SK-N-SH (cell line): ENCODE measurements at regions not wholly inside any gene's neighbourhood (a gene's known extent, or its start where the extent isn't known, plus 50 kb on each side); places are given as distances from the start of the nearest gene placed in this dataset.
A peak's percentile ranks its signal among the peaks of the same experiment; 100 is the strongest.

Source experiments
- CTCF ChIA-PET: fragments of 300-600, 350-600 bp; formaldehyde crosslinking; extraction: SDS; loops from one replicate; lab custom pipeline; 2021; lab: Yijun Ruan, JAX
- POLR2A ChIA-PET: fragments of 350-600 bp; sonication (Branson Sonifier 250); formaldehyde crosslinking; extraction: SDS; loops from one replicate; lab custom pipeline; 2020; ENCODE audit warnings: antibody characterized with exemption, inconsistent platforms; lab: Yijun Ruan, JAX
- DNase-seq: peaks from one replicate; pipeline ENCODE4 v3.0.0; 2012
- H2AFZ ChIP-seq: fragments of 200-600 bp; sonication (generic); 2 replicates; pipeline ENCODE4 v1.8.1; 2016; ENCODE audit warnings: antibody characterized with exemption, mild to moderate bottlenecking, low read depth
- H3F3A ChIP-seq: fragments of 200-600 bp; sonication (generic); replicated peaks from 2 replicates; pipeline ENCODE3; 2016; ENCODE audit warnings: antibody characterized with exemption, mild to moderate bottlenecking; ENCODE audit not compliant: insufficient read depth
- H3K27ac ChIP-seq, 2 experiments: fragments of 200-500 bp in 1 of 2; fragments of 200-600 bp in 1 of 2; sonication (Bioruptor generic) in 1 of 2; sonication (generic), shearing (Covaris generic) in 1 of 2; 2 replicates each; pipeline versions ENCODE4 v1.5.1 to v1.6.1; 2014 to 2016; ENCODE audit warnings: low read depth in 2 of 2, inconsistent platforms in 1 of 2, low read length in 1 of 2, mild to moderate bottlenecking in 1 of 2, mixed read lengths in 1 of 2
- H3K27me3 ChIP-seq: fragments of 200-600 bp; sonication (generic), shearing (Covaris generic); 2 replicates; pipeline ENCODE4 v1.6.1; 2016; ENCODE audit warnings: mixed run types; ENCODE audit not compliant: insufficient read depth
- H3K36me3 ChIP-seq, 2 experiments: fragments of 200-500 bp in 1 of 2; fragments of 200-600 bp in 1 of 2; sonication (Bioruptor generic) in 1 of 2; sonication (generic) in 1 of 2; replicated peaks in 1 of 2; 2 replicates each; pipeline versions ENCODE3 to v1.5.1; 2014 to 2016; ENCODE audit warnings: low read length in 1 of 2, mild to moderate bottlenecking in 1 of 2; ENCODE audit not compliant: insufficient read depth in 2 of 2, control insufficient read depth in 1 of 2
- H3K4me1 ChIP-seq, 2 experiments: fragments of 200-500 bp in 1 of 2; fragments of 200-600 bp in 1 of 2; sonication (Bioruptor generic) in 1 of 2; sonication (generic), shearing (Covaris generic) in 1 of 2; 2 replicates each; pipeline versions ENCODE4 v1.5.1 to v1.6.1; 2014 to 2016; ENCODE audit warnings: low read depth in 1 of 2, low read length in 1 of 2, mixed run types in 1 of 2; ENCODE audit not compliant: insufficient read depth in 2 of 2, control insufficient read depth in 1 of 2
- H3K4me2 ChIP-seq: fragments of 200-600 bp; sonication (generic), shearing (Covaris generic); 2 replicates; pipeline ENCODE4 v1.6.1; 2017; ENCODE audit warnings: mixed run types
- H3K4me3 ChIP-seq, 2 experiments: fragments of 200-500 bp in 1 of 2; fragments of 200-600 bp in 1 of 2; sonication (Bioruptor generic) in 1 of 2; sonication (generic), shearing (Covaris generic) in 1 of 2; 2 replicates each; pipeline versions ENCODE4 v1.5.1 to v1.8.1; 2014 to 2016; ENCODE audit warnings: low read depth in 2 of 2, inconsistent platforms in 1 of 2, low read length in 1 of 2, mild to moderate bottlenecking in 1 of 2, mixed read lengths in 1 of 2, moderate library complexity in 1 of 2
- H3K79me2 ChIP-seq: fragments of 200-600 bp; sonication (generic); 2 replicates; pipeline ENCODE4 v1.8.1; 2017; ENCODE audit warnings: mild to moderate bottlenecking; ENCODE audit not compliant: insufficient read depth
- H3K9ac ChIP-seq: fragments of 200-600 bp; sonication (generic); 2 replicates; pipeline ENCODE4 v1.6.1; 2017; ENCODE audit warnings: mixed run types
- H3K9me2 ChIP-seq: fragments of 200-600 bp; sonication (generic); 2 replicates; pipeline ENCODE4 v1.6.1; 2017; ENCODE audit warnings: mixed run types
- H3K9me3 ChIP-seq: fragments of 200-600 bp; sonication (generic); 2 replicates; pipeline ENCODE4 v1.6.1; 2017; ENCODE audit warnings: mixed run types, mild to moderate bottlenecking, moderate library complexity
- H4K20me1 ChIP-seq: fragments of 200-600 bp; sonication (generic); 2 replicates; pipeline ENCODE4 v1.6.1; 2017; ENCODE audit warnings: mild to moderate bottlenecking, mixed run types; ENCODE audit not compliant: insufficient read depth
- CHD2 ChIP-seq: fragments of 150-350 bp; IDR thresholded peaks from 2 replicates; pipeline ENCODE4 v1.6.1; 2018; ENCODE audit warnings: low read length; ENCODE audit not compliant: partially characterized antibody
- FOXM1 ChIP-seq: IDR thresholded peaks from 2 replicates; pipeline ENCODE4 v1.4.0; 2012; ENCODE audit warnings: low read depth, mild to moderate bottlenecking
- MEF2A ChIP-seq: IDR thresholded peaks from 2 replicates; pipeline ENCODE4 v1.4.0; 2012; ENCODE audit warnings: low read depth, borderline replicate concordance
- MXI1 ChIP-seq: IDR thresholded peaks from 2 replicates; pipeline ENCODE4 v1.6.1; 2012; ENCODE audit warnings: mild to moderate bottlenecking, low read depth, low read length, improper control_type of control experiment
- NFIC ChIP-seq: IDR thresholded peaks from 2 replicates; pipeline ENCODE4 v1.4.0; 2012; ENCODE audit warnings: borderline replicate concordance
- RAD21 ChIP-seq: IDR thresholded peaks from 2 replicates; pipeline ENCODE4 v1.6.1; 2012; ENCODE audit warnings: mild to moderate bottlenecking, low read length
- RCOR1 ChIP-seq: fragments of 150-350 bp; IDR thresholded peaks from 2 replicates; pipeline ENCODE4 v1.6.1; 2017; ENCODE audit warnings: antibody characterized with exemption, low read length
- RXRA ChIP-seq: IDR thresholded peaks from 2 replicates; pipeline ENCODE4 v1.4.0; 2012; ENCODE audit warnings: low read depth, mild to moderate bottlenecking, borderline replicate concordance
- SIN3A ChIP-seq: IDR thresholded peaks from 2 replicates; pipeline ENCODE4 v1.6.1; 2012; ENCODE audit warnings: low read depth, mild to moderate bottlenecking, low read length, moderate library complexity, borderline replicate concordance
- TCF12 ChIP-seq: IDR thresholded peaks from 2 replicates; pipeline ENCODE4 v1.4.0; 2012
- YY1 ChIP-seq: IDR thresholded peaks from 2 replicates; pipeline ENCODE4 v1.4.0; 2012; ENCODE audit warnings: low read depth, mild to moderate bottlenecking
- WGBS: methylation state at CpG from one replicate; pipeline ENCODE4 v1.1.6; 2017; ENCODE audit warnings: low lambda C conversion rate; 5-methylcytosine and 5-hydroxymethylcytosine counted together
- TF ChIP-seq, protein P1 (sequence below): fragments of 200-600 bp; sonication (generic); IDR thresholded peaks from 2 replicates; pipeline ENCODE4 v1.6.1; 2017; ENCODE audit warnings: antibody characterized with exemption, mild to moderate bottlenecking, moderate library complexity

DNA sequence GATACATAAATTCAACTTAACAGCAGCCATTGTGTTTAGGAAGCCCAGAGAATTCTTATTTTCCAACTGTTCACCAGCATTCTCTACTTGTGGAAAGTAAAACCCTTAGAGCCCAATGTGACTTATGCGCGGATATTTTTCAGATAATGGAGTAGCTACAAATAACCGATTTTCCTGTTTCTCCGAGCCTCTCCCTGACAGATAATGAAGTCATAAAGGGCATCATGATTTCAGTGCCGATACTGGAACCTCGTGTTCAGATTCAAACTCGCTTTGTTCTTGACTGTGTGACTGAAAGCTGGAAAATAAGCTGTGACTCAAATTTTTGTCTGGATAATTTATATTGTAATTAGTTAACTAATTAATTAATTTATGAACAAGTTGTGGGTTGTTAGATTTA, 228.2 kb downstream of the VAPA start (continued):
- TF ChIP-seq, protein P1, sequence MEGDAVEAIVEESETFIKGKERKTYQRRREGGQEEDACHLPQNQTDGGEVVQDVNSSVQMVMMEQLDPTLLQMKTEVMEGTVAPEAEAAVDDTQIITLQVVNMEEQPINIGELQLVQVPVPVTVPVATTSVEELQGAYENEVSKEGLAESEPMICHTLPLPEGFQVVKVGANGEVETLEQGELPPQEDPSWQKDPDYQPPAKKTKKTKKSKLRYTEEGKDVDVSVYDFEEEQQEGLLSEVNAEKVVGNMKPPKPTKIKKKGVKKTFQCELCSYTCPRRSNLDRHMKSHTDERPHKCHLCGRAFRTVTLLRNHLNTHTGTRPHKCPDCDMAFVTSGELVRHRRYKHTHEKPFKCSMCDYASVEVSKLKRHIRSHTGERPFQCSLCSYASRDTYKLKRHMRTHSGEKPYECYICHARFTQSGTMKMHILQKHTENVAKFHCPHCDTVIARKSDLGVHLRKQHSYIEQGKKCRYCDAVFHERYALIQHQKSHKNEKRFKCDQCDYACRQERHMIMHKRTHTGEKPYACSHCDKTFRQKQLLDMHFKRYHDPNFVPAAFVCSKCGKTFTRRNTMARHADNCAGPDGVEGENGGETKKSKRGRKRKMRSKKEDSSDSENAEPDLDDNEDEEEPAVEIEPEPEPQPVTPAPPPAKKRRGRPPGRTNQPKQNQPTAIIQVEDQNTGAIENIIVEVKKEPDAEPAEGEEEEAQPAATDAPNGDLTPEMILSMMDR, result no peak
- no peak for TF ChIP-seq CHD2
- TF ChIP-seq TCF12, result no peak
- no peak for TF ChIP-seq RCOR1
- TF ChIP-seq FOXM1, result no peak
- no peak for TF ChIP-seq SIN3A
- no peak for TF ChIP-seq YY1
- TF ChIP-seq MXI1, result no peak
- TF ChIP-seq RAD21, result no peak

GRCh38 chr18:10142496-10143160, 228.8 kb downstream of the VAPA start:
- peak overlapping the region in 1 of 2 experiments; percentile 91; a peak in 2 of 4 replicates for H3K27ac ChIP-seq
- WGBS, result 42% methylated on average over 14 of the region's 14 CpGs

More at GRCh38 chr18:10142496-10143160, 228.8 kb downstream of the VAPA start:
- no peak for DNase-seq
- Histone ChIP-seq H3K9me3 (no peaks in the 10 kb centered on the region), H3K4me3 (no peak overlapping the region), H3K9ac (peak overlapping the region; percentile 53; the same call in 1 of the 2 replicates), H3K36me3 (no peaks in the 10 kb centered on the region), H4K20me1 (no peaks in the 10 kb centered on the region), H3K4me2 (peak overlapping the region; percentile 38; the same call in 1 of the 2 replicates), H3F3A (peaks cover 18% of the 10 kb centered on the region), H3K79me2 (no peaks in the 10 kb centered on the region), H3K9me2 (no peaks in the 10 kb centered on the region), H2AFZ (peak overlapping the region; percentile 35; the same call in 1 of the 2 replicates), H3K27me3 (no peaks in the 10 kb centered on the region), H3K4me1 (peaks cover 0 to 28% of the 10 kb centered on the region in 2 experiments; a peak in 3 of 4 replicates)
- TF ChIP-seq NFIC, result peak; percentile 34; the same call in 1 of the 2 replicates
- TF ChIP-seq, protein P1, result peak; percentile 25; the same call in 1 of the 2 replicates
- peak; percentile 41; the same call in 1 of the 2 replicates for TF ChIP-seq RXRA
- TF ChIP-seq MEF2A, result no peak
- ChIA-PET POLR2A (no interaction called here), CTCF (interaction anchor here (0.6 kb wide), 1 partner anchor 139 kb away, joined by 3 read pairs; no protein-coding TSS in a partner anchor)
